GM12864 (cell line): ENCODE measurements at regions not wholly inside any gene's neighbourhood (a gene's known extent, or its start where the extent isn't known, plus 50 kb on each side); places are given as distances from the start of the nearest gene placed in this dataset.

Experiments
- DNase-seq: peaks from one replicate; pipeline ENCODE4 v3.0.0-alpha.2; 2011; ENCODE audit warnings: low read depth
- H3K4me3 ChIP-seq: 2 replicates; pipeline ENCODE4 v1.5.1; 2011; ENCODE audit warnings: mild to moderate bottlenecking, low read depth, low read length, control low read depth
- CTCF ChIP-seq: IDR thresholded peaks from 2 replicates; pipeline ENCODE4 v1.5.1; 2011; ENCODE audit warnings: low read depth, mild to moderate bottlenecking, moderate library complexity, low read length, control low read depth, inconsistent platforms; ENCODE audit errors: missing control alignments

- DNase-seq = no peak
- TF ChIP-seq CTCF = no peak
- no peak overlapping the region for H3K4me3 ChIP-seq
These were observed 250.0 kb downstream of the HGF start for GRCh38 chr7:81519886-81520285.

- H3K4me3 ChIP-seq = no peak overlapping the region
- no peak for DNase-seq
- TF ChIP-seq CTCF = no peak
These were observed 252.9 kb downstream of the HGF start for GRCh38 chr7:81516898-81517297.

- DNase-seq = no peak
- TF ChIP-seq CTCF = no peak
- H3K4me3 ChIP-seq = no peak overlapping the region
These were observed 254.8 kb downstream of the HGF start for GRCh38 chr7:81515009-81515408.

- no peak for TF ChIP-seq CTCF
- H3K4me3 ChIP-seq = no peak overlapping the region
- no peak for DNase-seq
These were observed 255.3 kb downstream of the HGF start for GRCh38 chr7:81514546-81514945.

GRCh38 chr7:81510122-81510521 is 259.7 kb downstream of the HGF start:
- no peak overlapping the region for H3K4me3 ChIP-seq
- no peak for DNase-seq
- no peak for TF ChIP-seq CTCF

GRCh38 chr7:81507221-81507620 is 262.6 kb downstream of the HGF start:
- DNase-seq = no peak
- TF ChIP-seq CTCF = no peak
- H3K4me3 ChIP-seq = no peak overlapping the region

- H3K4me3 ChIP-seq = no peak overlapping the region
- DNase-seq = no peak
- TF ChIP-seq CTCF = no peak
These were observed 263.2 kb downstream of the HGF start for GRCh38 chr7:81506609-81507008.
